ENCODE measurements at regions not wholly inside any gene's neighbourhood (a gene's known extent, or its start where the extent isn't known, plus 50 kb on each side); places are given as distances from the start of the nearest gene placed in this dataset.

- no peak for TF ChIP-seq CTCF (IDR thresholded peaks at IDR 0.05; ENCODE audit: insufficient read depth, low read length)
- TF ChIP-seq REST (IDR thresholded peaks at IDR 0.05; ENCODE audit: insufficient replicate concordance, low read depth): no peak
- no peak for TF ChIP-seq POLR2AphosphoS5 (IDR thresholded peaks at IDR 0.05; ENCODE audit: low read depth)
- no peak for TF ChIP-seq GABPA (IDR thresholded peaks at IDR 0.05; ENCODE audit: low read depth)
Measured at GRCh38 chr5:145511351-145511750, 323.8 kb downstream of the PRELID2 start.
